ENCODE measurements at regions not wholly inside any gene's neighbourhood (a gene's known extent, or its start where the extent isn't known, plus 50 kb on each side); places are given as distances from the start of the nearest gene placed in this dataset.

- no peak for TF ChIP-seq MTERF4 (CRISPR knock-in tag; IDR thresholded peaks at IDR 0.05)
- TF ChIP-seq PHF5A (CRISPR knock-in tag; IDR thresholded peaks at IDR 0.05; ENCODE audit: low read depth, unreplicated experiment): no peak
- TF ChIP-seq E2F1 (CRISPR knock-in tag; IDR thresholded peaks at IDR 0.05): peak; percentile 21; the same call in 1 of the 2 replicates
- TF ChIP-seq BCL3 (CRISPR knock-in tag; IDR thresholded peaks at IDR 0.05): no peak; the same call in 1 of the 2 replicates
- TF ChIP-seq MAF1 (CRISPR knock-in tag; IDR thresholded peaks at IDR 0.05; ENCODE audit: borderline replicate concordance): no peak
- TF ChIP-seq ZNF136 (CRISPR knock-in tag; IDR thresholded peaks at IDR 0.05; ENCODE audit: low read depth): no peak
- no peak for TF ChIP-seq NFE2L1 (CRISPR knock-in tag; IDR thresholded peaks at IDR 0.05; ENCODE audit: borderline replicate concordance)
- no peak for TF ChIP-seq TBP (CRISPR knock-in tag; IDR thresholded peaks at IDR 0.05)
- TF ChIP-seq ZNF460 (CRISPR knock-in tag; IDR thresholded peaks at IDR 0.05; ENCODE audit: borderline replicate concordance): no peak
- TF ChIP-seq THRA (CRISPR knock-in tag; IDR thresholded peaks at IDR 0.05; ENCODE audit: borderline replicate concordance): peak; percentile 48; the same call in 1 of the 2 replicates
- peak; percentile 39; the same call in 1 of the 2 replicates for TF ChIP-seq ZFAT (CRISPR knock-in tag; conservative IDR thresholded peaks at IDR 0.05)
- TF ChIP-seq SNRNP70 (IDR thresholded peaks at IDR 0.05; ENCODE audit: low read depth, low read length): no peak
- TF ChIP-seq BORCS8-MEF2B (CRISPR knock-in tag; IDR thresholded peaks at IDR 0.05): peak; percentile 83; the same call in 1 of the 2 replicates
- peak; percentile 93; the same call in 1 of the 2 replicates for TF ChIP-seq TARDBP (CRISPR knock-in tag; IDR thresholded peaks at IDR 0.05)
- TF ChIP-seq ZBTB21 (CRISPR knock-in tag; IDR thresholded peaks at IDR 0.05): 0 out of 2 replicates have a peak, but pooled peaks have one; percentile 50
- TF ChIP-seq EP300 (IDR thresholded peaks at IDR 0.05; ENCODE audit: low read depth in 2 of 2, low read length in 2 of 2): peak in 1 of 2 experiments; percentile 93; a peak in 2 of 4 replicates
- TF ChIP-seq EP300 (CRISPR knock-in tag; IDR thresholded peaks at IDR 0.05; ENCODE audit: borderline replicate concordance): peak; percentile 99
- TF ChIP-seq ZNF790 (CRISPR knock-in tag; IDR thresholded peaks at IDR 0.05; ENCODE audit: borderline replicate concordance): no peak
- TF ChIP-seq SIX1 (CRISPR knock-in tag; IDR thresholded peaks at IDR 0.05; ENCODE audit: borderline replicate concordance): peak; percentile 68; the same call in 1 of the 2 replicates
- no peak for TF ChIP-seq CHD2 (IDR thresholded peaks at IDR 0.05; ENCODE audit: low read depth, low read length)
- TF ChIP-seq ZBTB39 (CRISPR knock-in tag; IDR thresholded peaks at IDR 0.05): no peak
- TF ChIP-seq ZNF232 (CRISPR knock-in tag; IDR thresholded peaks at IDR 0.05; ENCODE audit: borderline replicate concordance): 0 out of 2 replicates have a peak, but pooled peaks have one; percentile 24
Observed at GRCh38 chr6:43926634-43927531, 156.9 kb downstream of the VEGFA start (continued).
